ENCODE measurements at regions not wholly inside any gene's neighbourhood (a gene's known extent, or its start where the extent isn't known, plus 50 kb on each side); places are given as distances from the start of the nearest gene placed in this dataset.
"Not testable (repeated sequence)": the region's sequence is repeated elsewhere in the genome, so short reads cannot be mapped to it uniquely, and the experiment has no call there.

DNA sequence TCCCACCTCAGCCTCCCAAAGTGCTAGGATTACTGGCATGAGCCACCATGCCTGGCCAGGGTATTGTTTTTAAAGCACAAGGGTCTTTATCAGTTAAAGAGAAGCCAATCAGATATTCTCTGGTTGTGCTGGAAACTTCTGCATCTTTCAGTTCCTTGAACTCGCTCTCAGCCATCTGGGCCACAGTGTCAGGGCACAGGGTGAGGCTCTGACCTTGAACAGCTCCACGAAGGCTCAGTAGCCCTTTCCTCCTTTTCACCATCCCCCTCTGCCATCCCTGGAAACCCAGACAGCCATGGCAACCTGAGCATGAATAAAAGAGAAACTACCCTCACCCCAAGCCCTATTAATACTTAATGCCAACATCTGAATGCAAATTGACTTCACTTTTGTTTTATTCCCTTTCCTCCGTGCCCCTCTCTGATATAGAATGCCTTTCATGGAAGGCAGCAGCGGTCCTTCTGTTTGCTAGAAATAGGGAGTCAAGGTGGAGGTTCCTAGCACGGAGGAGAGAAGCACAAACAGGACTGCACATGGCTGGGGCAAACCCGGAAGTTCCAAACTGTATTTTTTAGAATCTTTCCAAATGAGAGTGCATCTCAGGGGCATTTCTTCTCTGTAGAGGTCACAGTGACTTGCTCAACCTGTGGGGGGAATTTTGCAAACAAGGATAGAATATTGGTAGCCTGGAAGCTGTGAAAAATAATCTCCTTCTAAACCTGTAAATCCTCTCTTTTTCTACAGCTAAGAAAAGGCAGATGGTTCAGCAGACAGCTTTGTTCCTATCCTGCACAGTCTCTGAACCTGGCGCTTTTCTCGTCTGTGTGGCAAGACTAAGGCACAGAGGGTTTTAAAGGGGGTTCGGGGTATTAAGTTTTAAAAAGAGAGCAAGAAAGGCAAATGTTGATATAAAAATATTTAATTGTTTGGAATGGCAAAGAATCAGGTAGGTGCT lies 176.4 kb upstream of the RREB1 start:
- DNase-seq (ENCODE audit: extremely low read depth, low read depth, low spot score): no peak

DNA sequence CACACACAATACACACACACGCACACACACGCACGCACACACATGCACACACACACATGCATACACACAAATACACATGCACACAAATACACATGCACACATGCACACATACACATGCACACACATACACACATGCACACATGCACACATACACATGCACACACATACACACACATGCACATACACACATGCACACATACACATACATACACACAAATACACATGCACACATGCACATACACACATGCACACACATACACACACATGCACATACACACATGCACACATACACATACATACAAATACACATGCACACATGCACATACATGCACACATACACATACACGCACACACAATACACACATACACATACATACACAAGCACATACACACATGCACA lies 175.4 kb upstream of the RREB1 start:
- DNase-seq (ENCODE audit: extremely low read depth, low read depth, low spot score): no peak

DNA sequence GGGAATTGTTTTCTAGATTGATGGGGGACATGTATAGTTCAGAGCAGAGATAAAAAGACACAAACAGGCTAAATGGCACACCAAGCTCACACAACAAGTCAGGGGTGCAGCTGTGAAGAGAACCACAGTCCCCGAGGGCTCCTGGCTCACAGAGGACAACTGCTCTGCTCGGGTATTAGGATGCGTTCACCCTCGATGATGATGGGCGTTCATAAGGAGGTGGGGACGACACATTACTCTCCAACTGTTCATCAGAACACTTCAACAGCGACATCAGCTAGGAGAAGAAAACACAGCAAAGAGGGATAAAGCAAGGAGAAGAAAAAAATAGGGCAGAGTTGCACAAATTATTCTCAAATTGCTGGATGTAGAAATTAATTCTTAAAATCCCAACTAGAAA lies 174.8 kb upstream of the RREB1 start:
- no peak for DNase-seq (ENCODE audit: extremely low read depth, low read depth, low spot score)

GRCh38 chr6:6940031-6941025 lies 167.4 kb upstream of the RREB1 start:
- no peak for DNase-seq (ENCODE audit: extremely low read depth, low read depth, low spot score)

DNA sequence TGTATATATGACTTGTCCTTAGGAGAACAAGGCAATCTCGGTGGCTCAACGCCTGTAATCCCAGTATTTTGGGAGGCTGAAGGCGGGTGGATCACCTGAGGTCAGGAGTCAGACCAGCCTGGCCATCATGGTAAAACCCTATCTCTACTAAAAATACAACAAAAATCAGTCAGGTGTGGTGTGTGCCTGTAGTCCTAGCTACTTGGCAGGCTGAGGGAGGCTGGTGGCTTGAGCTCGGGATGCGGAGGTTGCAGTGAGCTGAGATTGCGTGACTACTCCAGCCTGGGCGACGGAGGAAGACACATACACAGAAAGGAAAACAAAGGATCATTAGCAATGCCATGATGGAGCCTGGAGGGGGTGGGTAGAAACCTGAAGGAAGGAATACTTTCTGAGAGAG lies 166.6 kb upstream of the RREB1 start:
- no peak for DNase-seq (ENCODE audit: extremely low read depth, low read depth, low spot score)

DNA sequence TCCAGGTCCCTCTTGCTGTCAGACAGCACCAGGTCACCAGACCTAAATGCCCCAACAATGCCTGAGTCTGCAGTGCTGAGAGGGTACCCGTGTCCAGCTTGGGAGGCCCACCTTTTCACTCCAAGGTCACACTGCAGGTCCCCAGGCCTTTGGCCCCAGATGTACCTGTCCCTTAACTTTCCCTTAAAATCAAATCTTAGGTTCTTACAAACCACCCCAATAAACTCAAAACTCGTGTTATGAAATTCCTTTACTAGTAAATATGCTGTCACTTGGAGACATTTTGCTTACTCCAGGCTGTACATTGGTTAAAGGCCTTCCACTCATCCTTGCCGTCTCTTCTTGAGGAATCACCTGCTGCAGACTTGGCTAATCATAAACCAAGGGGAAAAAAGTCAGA lies 165.7 kb upstream of the RREB1 start:
- no peak for DNase-seq (ENCODE audit: extremely low read depth, low read depth, low spot score)

- DNase-seq (ENCODE audit: extremely low read depth, low read depth, low spot score): no peak
Measured at GRCh38 chr6:6942831-6943230, 164.9 kb upstream of the RREB1 start.

DNA sequence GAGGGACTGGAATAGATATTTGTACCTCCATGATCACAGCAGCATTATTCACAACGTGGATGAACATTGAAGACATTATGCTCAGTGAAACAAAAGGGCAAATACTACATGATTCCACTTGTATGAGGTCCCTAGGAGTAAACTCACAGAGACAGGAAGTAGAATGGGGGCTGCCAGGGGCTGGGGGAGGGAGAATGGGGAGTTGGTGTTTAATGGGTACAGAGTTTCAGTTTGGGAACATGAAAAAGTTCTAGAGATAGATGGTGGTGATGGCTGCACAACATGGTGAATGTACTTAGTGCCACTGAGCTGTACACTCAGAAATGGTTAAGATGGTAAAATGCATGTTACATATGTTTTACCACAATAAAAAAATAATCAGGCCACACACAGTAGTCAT lies 164.3 kb upstream of the RREB1 start:
- no peak for DNase-seq (ENCODE audit: extremely low read depth, low read depth, low spot score)

GRCh38 chr6:6946206-6947155 lies 161.3 kb upstream of the RREB1 start:
- DNase-seq (ENCODE audit: extremely low read depth, low read depth, low spot score): no peak

DNA sequence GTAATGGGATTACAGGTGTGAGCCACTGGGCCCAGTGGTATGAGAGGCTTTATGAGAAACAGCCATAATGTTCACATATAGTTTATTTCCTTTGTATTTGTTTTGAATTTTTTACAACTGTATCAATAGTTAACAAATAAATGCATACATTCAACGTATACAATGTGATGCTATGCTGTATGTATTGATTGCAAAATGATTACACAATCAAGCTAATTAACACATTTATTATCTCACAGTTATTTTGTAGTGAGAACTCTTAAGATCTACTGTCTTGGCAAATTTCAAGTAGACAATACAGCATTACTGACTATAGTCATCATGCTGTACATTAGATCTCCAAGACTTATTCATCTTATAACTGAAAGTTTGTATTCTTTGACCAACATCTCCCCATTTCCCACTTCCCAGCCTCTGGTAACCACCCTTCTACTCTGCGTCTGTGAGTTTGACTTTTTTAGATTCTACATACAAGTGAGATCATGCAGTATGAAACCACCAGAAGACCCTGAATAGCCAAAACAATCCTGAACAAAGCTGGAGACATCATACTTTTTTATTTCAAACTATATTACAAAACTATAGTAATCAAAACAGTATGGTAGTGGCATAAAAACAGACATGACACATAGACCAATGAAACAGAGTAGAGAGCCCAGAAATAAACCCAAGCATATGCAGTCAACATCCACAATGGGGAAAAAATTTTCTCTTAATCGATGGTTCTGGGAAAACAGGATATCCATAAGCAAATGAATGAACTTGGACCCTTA lies 157.2 kb upstream of the RREB1 start:
- DNase-seq (ENCODE audit: extremely low read depth, low read depth, low spot score): no peak

GRCh38 chr6:6951355-6951754 lies 156.4 kb upstream of the RREB1 start:
- no peak for DNase-seq (ENCODE audit: extremely low read depth, low read depth, low spot score)

DNA sequence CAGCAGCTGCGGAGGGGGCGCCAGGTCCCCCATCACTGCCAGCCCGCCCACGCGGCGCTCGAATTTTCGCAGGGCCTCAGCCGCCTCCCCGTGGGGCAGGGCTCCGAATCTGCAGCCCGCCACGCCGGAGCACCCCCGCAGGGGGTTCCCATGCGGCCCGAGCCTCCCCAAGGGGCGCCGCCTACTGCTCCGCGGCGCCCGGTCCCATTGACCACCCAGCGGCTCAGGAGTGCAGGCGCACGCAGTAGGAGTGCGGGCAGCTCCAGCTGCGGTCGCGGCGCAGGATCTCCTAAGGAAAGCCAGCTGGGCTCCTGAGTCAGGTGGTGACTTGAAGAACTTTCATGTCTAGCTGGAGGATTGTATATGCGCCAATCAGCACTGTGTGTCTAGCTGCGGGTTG lies 155.3 kb upstream of the RREB1 start:
- no peak for DNase-seq (ENCODE audit: extremely low read depth, low read depth, low spot score)

GRCh38 chr6:6952927-6953326 lies 154.8 kb upstream of the RREB1 start:
- DNase-seq (ENCODE audit: extremely low read depth, low read depth, low spot score): not testable (repeated sequence)

DNA sequence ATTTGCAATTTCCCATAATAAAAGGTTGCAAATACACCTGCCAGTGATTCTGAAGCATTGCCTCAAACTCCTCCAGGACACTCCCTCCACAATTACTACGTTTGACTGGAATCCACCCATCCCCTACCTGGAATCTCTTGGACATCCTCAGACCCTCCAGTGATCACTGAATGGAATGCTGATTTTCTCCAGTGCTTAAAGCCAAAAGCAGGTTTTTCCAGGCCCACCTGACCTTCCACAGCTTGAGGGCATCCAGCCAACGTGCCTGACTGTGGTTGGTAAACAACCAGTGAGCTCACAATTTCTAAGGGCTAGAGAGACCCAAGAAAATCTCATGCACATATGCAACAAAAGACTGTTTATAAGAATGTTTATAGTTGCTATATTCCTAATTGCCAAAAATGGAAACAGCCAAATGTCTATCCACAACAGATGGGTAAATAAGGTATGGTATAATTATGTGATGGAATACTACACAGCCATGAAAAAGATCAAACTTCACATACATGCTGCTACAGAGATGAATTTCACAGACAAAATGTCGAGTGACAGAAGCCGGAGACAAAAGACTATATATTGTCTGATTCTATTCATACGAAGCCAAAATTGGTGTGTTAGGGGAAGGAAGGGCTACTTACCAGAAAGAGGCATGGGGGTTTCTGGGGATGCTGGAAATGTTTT lies 147.1 kb upstream of the RREB1 start:
- DNase-seq (ENCODE audit: extremely low read depth, low read depth, low spot score): no peak

- no peak for DNase-seq (ENCODE audit: extremely low read depth, low read depth, low spot score)
Measured at GRCh38 chr6:6962086-6962485, 145.7 kb upstream of the RREB1 start.

- DNase-seq (ENCODE audit: extremely low read depth, low read depth, low spot score): no peak
Measured at GRCh38 chr6:6962699-6963098, 145.1 kb upstream of the RREB1 start.

DNA sequence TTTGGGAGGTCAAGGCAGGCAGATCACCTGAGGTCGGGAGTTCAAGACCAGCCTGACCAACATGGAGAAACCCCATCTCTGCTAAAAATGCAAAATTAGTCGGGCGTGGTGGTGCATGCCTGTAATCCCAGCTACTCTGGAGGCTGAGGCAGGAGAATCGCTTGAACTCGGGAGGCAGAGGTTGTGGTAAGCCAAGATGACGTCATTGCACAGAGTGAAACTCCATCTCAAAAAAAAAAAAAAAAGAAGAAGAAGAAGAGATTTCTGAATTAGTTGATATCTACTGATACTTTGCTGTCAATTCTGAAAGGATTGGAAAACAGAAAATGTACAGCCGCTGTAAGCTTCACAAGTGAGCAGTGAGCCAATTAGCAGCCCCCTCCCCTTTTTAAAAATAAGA lies 144.4 kb upstream of the RREB1 start:
- not testable (repeated sequence) for DNase-seq (ENCODE audit: extremely low read depth, low read depth, low spot score)

GRCh38 chr6:6964675-6965074 lies 143.1 kb upstream of the RREB1 start:
- DNase-seq (ENCODE audit: extremely low read depth, low read depth, low spot score): no peak

- DNase-seq (ENCODE audit: extremely low read depth, low read depth, low spot score): no peak
Measured at GRCh38 chr6:6966127-6966526, 141.6 kb upstream of the RREB1 start.
